Mesendoderm (in vitro differentiated cells): ENCODE measurements at regions not wholly inside any gene's neighbourhood (a gene's known extent, or its start where the extent isn't known, plus 50 kb on each side); places are given as distances from the start of the nearest gene placed in this dataset.

Experiments used
- DNase-seq: peaks from one replicate; pipeline ENCODE4 v3.0.0; 2013
- H2AK5ac ChIP-seq: 2 replicates; pipeline ENCODE4 v1.6.1; 2013; ENCODE audit warnings: low read length, inconsistent platforms
- H2BK120ac ChIP-seq: 2 replicates; pipeline ENCODE4 v1.6.1; 2013; ENCODE audit warnings: low read depth, mild to moderate bottlenecking, low read length, moderate library complexity, mixed read lengths
- H2BK15ac ChIP-seq: replicated peaks from 2 replicates; pipeline ENCODE4 v1.6.1; 2013; ENCODE audit warnings: low read depth, mild to moderate bottlenecking, moderate library complexity
- H2BK5ac ChIP-seq: 2 replicates; pipeline ENCODE4 v1.6.1; 2013; ENCODE audit warnings: low read length, inconsistent platforms
- H3K18ac ChIP-seq: 2 replicates; pipeline ENCODE4 v1.6.1; 2013; ENCODE audit warnings: mild to moderate bottlenecking, low read length, mixed read lengths
- H3K23ac ChIP-seq: one replicate; pipeline ENCODE4 v1.6.1; 2013; ENCODE audit warnings: low read length
- H3K27ac ChIP-seq: 2 replicates; pipeline ENCODE4 v1.5.1; 2013; ENCODE audit warnings: low read depth, mild to moderate bottlenecking, inconsistent platforms, low read length, moderate library complexity
- H3K27me3 ChIP-seq: 2 replicates; pipeline ENCODE4 v1.6.1; 2013; ENCODE audit warnings: low read length, control low read depth, mild to moderate bottlenecking, inconsistent platforms; ENCODE audit not compliant: insufficient read depth, poor library complexity
- H3K36me3 ChIP-seq: 2 replicates; pipeline ENCODE4 v1.6.1; 2013; ENCODE audit warnings: low read length, inconsistent platforms; ENCODE audit not compliant: control insufficient read depth, insufficient read depth
- H3K4ac ChIP-seq: one replicate; pipeline ENCODE4 v1.6.1; 2013; ENCODE audit warnings: low read depth, mild to moderate bottlenecking, low read length, moderate library complexity
- H3K4me1 ChIP-seq: 2 replicates; pipeline ENCODE4 v1.6.1; 2013; ENCODE audit warnings: low read depth, low read length, inconsistent platforms; ENCODE audit not compliant: control insufficient read depth
- H3K4me2 ChIP-seq: 2 replicates; pipeline ENCODE4 v1.6.1; 2013; ENCODE audit warnings: low read length
- H3K4me3 ChIP-seq: 2 replicates; pipeline ENCODE4 v1.5.1; 2013; ENCODE audit warnings: mild to moderate bottlenecking, low read length
- H3K56ac ChIP-seq: one replicate; pipeline ENCODE4 v1.6.1; 2013; ENCODE audit warnings: low read length
- H3K79me1 ChIP-seq: 2 replicates; pipeline ENCODE4 v1.6.1; 2013; ENCODE audit warnings: low read length, inconsistent platforms
- H3K79me2 ChIP-seq: 2 replicates; pipeline ENCODE4 v1.6.1; 2013; ENCODE audit warnings: mild to moderate bottlenecking, low read length; ENCODE audit not compliant: control insufficient read depth, insufficient read depth
- H3K9ac ChIP-seq: 2 replicates; pipeline ENCODE4 v1.6.1; 2013; ENCODE audit warnings: low read length, inconsistent platforms
- H4K5ac ChIP-seq: one replicate; pipeline ENCODE4 v1.6.1; 2013; ENCODE audit warnings: low read length
- H4K8ac ChIP-seq: one replicate; pipeline ENCODE4 v1.6.1; 2013; ENCODE audit warnings: low read depth, mild to moderate bottlenecking, control low read depth, low read length, moderate library complexity
- WGBS: extraction: QIAGEN DNeasy Blood & Tissue Kit; methylation state at CpG from one replicate; pipeline ENCODE4 v1.1.7; 2013; ENCODE audit warnings: low lambda C conversion rate, missing lambda C conversion rate; ENCODE audit not compliant: insufficient coverage; ENCODE audit errors: extremely low coverage; 5-methylcytosine and 5-hydroxymethylcytosine counted together

GRCh38 chr6:98452685-98453084 is 381.7 kb upstream of the POU3F2 start:
- Histone ChIP-seq H2AK5ac (no peak overlapping the region), H3K27me3 (no peaks in the 10 kb centered on the region), H3K18ac (no peak overlapping the region), H3K4me1 (no peaks in the 10 kb centered on the region), H3K36me3 (no peaks in the 10 kb centered on the region), H2BK120ac (no peak overlapping the region), H4K8ac (no peak overlapping the region), H2BK5ac (no peak overlapping the region), H3K56ac (no peak overlapping the region), H3K4me3 (no peak overlapping the region), H4K5ac (no peak overlapping the region), H2BK15ac (no peak overlapping the region), H3K79me2 (no peaks in the 10 kb centered on the region), H3K4me2 (no peak overlapping the region), H3K23ac (no peak overlapping the region), H3K27ac (no peak overlapping the region), H3K4ac (no peak overlapping the region), H3K79me1 (no peaks in the 10 kb centered on the region), H3K9ac (no peak overlapping the region)
- no CpG with 5 or more reads among the region's 2 CpGs for WGBS
- no peak for DNase-seq

GRCh38 chr6:98454809-98455322 is 379.5 kb upstream of the POU3F2 start:
- Histone ChIP-seq H3K56ac (no peak overlapping the region), H3K79me2 (no peaks in the 10 kb centered on the region)
- no CpG with 5 or more reads among the region's 5 CpGs for WGBS

GRCh38 chr6:98458708-98459107 is 375.7 kb upstream of the POU3F2 start:
- Histone ChIP-seq H3K79me2 (no peaks in the 10 kb centered on the region), H3K4ac (no peak overlapping the region), H4K5ac (no peak overlapping the region), H3K9ac (no peak overlapping the region), H3K27me3 (no peaks in the 10 kb centered on the region), H2BK5ac (no peak overlapping the region), H3K4me3 (no peak overlapping the region), H4K8ac (no peak overlapping the region), H3K23ac (no peak overlapping the region), H3K18ac (no peak overlapping the region), H3K36me3 (no peaks in the 10 kb centered on the region), H3K27ac (no peak overlapping the region), H3K56ac (no peak overlapping the region), H3K4me2 (no peak overlapping the region), H3K79me1 (no peaks in the 10 kb centered on the region), H3K4me1 (no peaks in the 10 kb centered on the region), H2AK5ac (no peak overlapping the region), H2BK15ac (no peak overlapping the region), H2BK120ac (no peak overlapping the region)
- WGBS = no CpG with 5 or more reads among the region's 2 CpGs
- DNase-seq = no peak

More at GRCh38 chr6:98454809-98455322, 379.5 kb upstream of the POU3F2 start:
- H2BK15ac ChIP-seq = no peak overlapping the region
- no peak overlapping the region for H3K4me2 ChIP-seq
- no peaks in the 10 kb centered on the region for H3K27me3 ChIP-seq
- H3K27ac ChIP-seq = no peak overlapping the region
- H3K23ac ChIP-seq = no peak overlapping the region
- no peaks in the 10 kb centered on the region for H3K36me3 ChIP-seq
- no peak overlapping the region for H2BK120ac ChIP-seq
- H3K79me1 ChIP-seq = no peaks in the 10 kb centered on the region
- no peak for DNase-seq
- no peaks in the 10 kb centered on the region for H3K4me1 ChIP-seq
- H4K5ac ChIP-seq = no peak overlapping the region
- H3K4me3 ChIP-seq = no peak overlapping the region
- H4K8ac ChIP-seq = no peak overlapping the region
- H2BK5ac ChIP-seq = no peak overlapping the region
- no peak overlapping the region for H3K4ac ChIP-seq
- H2AK5ac ChIP-seq = no peak overlapping the region
- no peak overlapping the region for H3K9ac ChIP-seq
- no peak overlapping the region for H3K18ac ChIP-seq

GRCh38 chr6:98463038-98464000 is 371.1 kb upstream of the POU3F2 start:
- no peak overlapping the region for H3K4me2 ChIP-seq
- no peak overlapping the region for H4K8ac ChIP-seq
- H4K5ac ChIP-seq = no peak overlapping the region
- no peaks in the 10 kb centered on the region for H3K79me2 ChIP-seq
- no peak overlapping the region for H3K56ac ChIP-seq
- H3K27me3 ChIP-seq = no peaks in the 10 kb centered on the region
- H3K18ac ChIP-seq = no peak overlapping the region
- H3K4me3 ChIP-seq = no peak overlapping the region
- no peak overlapping the region for H3K27ac ChIP-seq
- no peaks in the 10 kb centered on the region for H3K4me1 ChIP-seq
- H3K36me3 ChIP-seq = no peaks in the 10 kb centered on the region
- H2BK5ac ChIP-seq = no peak overlapping the region
- no peak overlapping the region for H2BK15ac ChIP-seq
- no peaks in the 10 kb centered on the region for H3K79me1 ChIP-seq
- no peak overlapping the region for H3K23ac ChIP-seq
- WGBS = no CpG with 5 or more reads among the region's 12 CpGs
- no peak overlapping the region for H2AK5ac ChIP-seq
- DNase-seq = no peak
- H2BK120ac ChIP-seq = no peak overlapping the region
- H3K9ac ChIP-seq = no peak overlapping the region
- no peak overlapping the region for H3K4ac ChIP-seq

GRCh38 chr6:98467091-98467490 is 367.3 kb upstream of the POU3F2 start:
- Histone ChIP-seq H2BK15ac (no peak overlapping the region), H3K27ac (no peak overlapping the region), H3K4ac (no peak overlapping the region), H4K8ac (no peak overlapping the region), H3K23ac (no peak overlapping the region), H3K18ac (no peak overlapping the region), H3K4me2 (no peak overlapping the region), H3K9ac (no peak overlapping the region), H2BK5ac (no peak overlapping the region), H3K4me3 (no peak overlapping the region), H3K79me1 (no peaks in the 10 kb centered on the region), H2BK120ac (no peak overlapping the region), H3K4me1 (no peaks in the 10 kb centered on the region), H4K5ac (no peak overlapping the region), H3K36me3 (no peaks in the 10 kb centered on the region), H3K79me2 (no peaks in the 10 kb centered on the region), H2AK5ac (no peak overlapping the region), H3K56ac (no peak overlapping the region), H3K27me3 (no peaks in the 10 kb centered on the region)
- DNase-seq = peak; percentile 77
- WGBS = no CpG with 5 or more reads among the region's 2 CpGs
